ENCODE measurements at regions not wholly inside any gene's neighbourhood (a gene's known extent, or its start where the extent isn't known, plus 50 kb on each side); places are given as distances from the start of the nearest gene placed in this dataset.

GRCh38 chr20:53839423-53840176, 230.8 kb downstream of the BCAS1 start:
- peak; percentile 67 to 71 (median 70) for ATAC-seq
- no peaks in the 10 kb centered on the region for H3K9me3 ChIP-seq
- H3K4me3 ChIP-seq, result no peak overlapping the region
- TF ChIP-seq POLR2A (IDR thresholded peaks at IDR 0.05) (no peak), CTCF (IDR thresholded peaks at IDR 0.05) (no peak)
- H3K27me3 ChIP-seq, result no peaks in the 10 kb centered on the region
- no peaks in the 10 kb centered on the region for H3K36me3 ChIP-seq
- no peak overlapping the region for H3K27ac ChIP-seq
- 41% methylated on average over 5 of the region's 8 CpGs for WGBS (ENCODE audit: insufficient coverage, low coverage, low lambda C conversion rate, missing lambda C conversion rate)
- no peaks in the 10 kb centered on the region for H3K4me1 ChIP-seq
- intact Hi-C loops (cut with DNase I), result no loop called here
- peak; percentile 35 to 70 (median 52) for DNase-seq

- TF ChIP-seq POLR2A (IDR thresholded peaks at IDR 0.05) (no peak), CTCF (IDR thresholded peaks at IDR 0.05) (no peak)
- Histone ChIP-seq H3K36me3 (no peaks in the 10 kb centered on the region), H3K4me1 (no peaks in the 10 kb centered on the region), H3K9me3 (no peaks in the 10 kb centered on the region), H3K27ac (no peak overlapping the region), H3K27me3 (no peaks in the 10 kb centered on the region), H3K4me3 (no peak overlapping the region)
- intact Hi-C loops (cut with DNase I), result no loop called here
- 78% methylated on average over 12 of the region's 14 CpGs for WGBS (ENCODE audit: insufficient coverage, low coverage, low lambda C conversion rate, missing lambda C conversion rate)
- DNase-seq (no peak), ATAC-seq (no peak)
Measured at GRCh38 chr20:53838311-53838868, 232.0 kb downstream of the BCAS1 start.

- H3K27me3 ChIP-seq, result no peaks in the 10 kb centered on the region
- H3K27ac ChIP-seq, result no peak overlapping the region
- H3K36me3 ChIP-seq, result no peaks in the 10 kb centered on the region
- no peak for ATAC-seq
- H3K4me3 ChIP-seq, result no peak overlapping the region
- intact Hi-C loops (cut with DNase I), result no loop called here
- H3K4me1 ChIP-seq, result no peaks in the 10 kb centered on the region
- WGBS (ENCODE audit: insufficient coverage, low coverage, low lambda C conversion rate, missing lambda C conversion rate), result 85% methylated on average over 5 of the region's 5 CpGs
- DNase-seq, result no peak
- no peak for TF ChIP-seq CTCF (IDR thresholded peaks at IDR 0.05)
- TF ChIP-seq POLR2A (IDR thresholded peaks at IDR 0.05), result no peak
- no peaks in the 10 kb centered on the region for H3K9me3 ChIP-seq
Measured at GRCh38 chr20:53837126-53837826, 233.1 kb downstream of the BCAS1 start.

GRCh38 chr20:53834749-53835148, 235.6 kb downstream of the BCAS1 start:
- Histone ChIP-seq H3K9me3 (no peaks in the 10 kb centered on the region), H3K27ac (no peak overlapping the region), H3K36me3 (no peaks in the 10 kb centered on the region), H3K27me3 (no peaks in the 10 kb centered on the region), H3K4me3 (no peak overlapping the region), H3K4me1 (peaks cover 0 to 12% (median 4%) of the 10 kb centered on the region in 4 donors)
- 86% methylated on average over 8 of the region's 8 CpGs for WGBS (ENCODE audit: insufficient coverage, low coverage, low lambda C conversion rate, missing lambda C conversion rate)
- intact Hi-C loops (cut with DNase I), result no loop called here
- no peak for DNase-seq
- TF ChIP-seq CTCF (IDR thresholded peaks at IDR 0.05) (no peak), POLR2A (IDR thresholded peaks at IDR 0.05) (no peak)
- peak in 2 of 4 donors; percentile 22 to 33 for ATAC-seq

Measured in right lobe of liver (tissue), 6 donors.